ENCODE measurements at regions not wholly inside any gene's neighbourhood (a gene's known extent, or its start where the extent isn't known, plus 50 kb on each side); places are given as distances from the start of the nearest gene placed in this dataset.
"Not testable (repeated sequence)": the region's sequence is repeated elsewhere in the genome, so short reads cannot be mapped to it uniquely, and the experiment has no call there.

DNA sequence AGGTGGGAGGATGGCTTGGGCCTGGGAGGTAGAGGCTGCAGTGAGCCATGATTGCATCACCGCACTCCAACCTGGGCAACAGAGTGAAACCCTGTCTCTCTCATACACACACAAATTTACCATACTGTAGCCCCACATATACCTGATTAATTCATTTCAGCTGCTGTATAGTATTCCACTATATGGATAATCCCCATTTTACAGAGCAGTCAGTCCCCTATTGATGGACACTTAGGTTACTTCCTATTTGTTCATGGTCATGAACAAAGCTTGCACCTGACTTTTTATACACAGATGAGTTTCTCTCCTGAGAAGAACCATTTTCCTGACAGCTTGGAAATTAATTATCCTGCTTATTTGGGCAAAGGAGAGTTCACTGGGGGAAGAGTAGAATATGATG lies 59.2 kb downstream of the EMX2 start:
- no peak for DNase-seq

DNA sequence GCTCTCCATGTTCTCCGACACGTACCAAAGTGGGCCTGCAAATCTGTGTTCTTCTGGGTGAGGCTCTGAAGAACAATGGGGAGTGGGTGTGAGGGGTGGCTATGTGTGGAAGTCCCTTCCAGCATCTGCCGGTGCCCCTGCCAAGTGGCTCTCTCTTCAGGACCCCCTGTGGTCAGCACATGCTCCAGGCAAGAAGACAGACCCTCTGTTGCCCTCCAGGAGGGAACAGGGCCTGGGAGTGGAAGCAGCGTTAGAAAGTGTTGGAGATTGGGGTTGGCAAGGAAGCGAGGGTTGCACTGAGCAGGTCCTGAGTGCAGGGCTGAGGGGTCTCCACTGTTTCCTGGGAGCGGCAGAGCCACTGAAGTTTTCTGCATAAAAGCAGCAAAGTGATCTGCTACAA lies 60.5 kb downstream of the EMX2 start:
- DNase-seq = no peak

DNA sequence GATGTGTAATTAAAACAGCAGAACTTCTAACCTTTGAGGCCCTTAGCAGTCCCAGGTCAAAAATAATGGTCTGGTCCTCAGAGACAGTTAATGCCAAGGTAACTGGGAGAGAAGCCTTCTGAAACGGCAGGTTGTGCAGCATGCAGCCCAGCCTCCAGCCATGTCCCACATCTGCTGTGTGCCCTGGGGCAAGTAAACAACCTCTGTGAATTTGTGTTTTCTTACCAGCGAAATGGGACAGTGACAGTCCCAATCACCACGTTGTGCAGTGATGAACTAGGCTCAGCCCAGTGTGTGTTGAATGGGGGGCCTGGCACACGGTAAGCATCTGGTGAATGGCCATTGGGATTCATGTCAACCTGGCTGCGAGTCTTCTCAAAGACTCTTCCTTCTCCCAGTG lies 61.2 kb downstream of the EMX2 start:
- DNase-seq = no peak

DNA sequence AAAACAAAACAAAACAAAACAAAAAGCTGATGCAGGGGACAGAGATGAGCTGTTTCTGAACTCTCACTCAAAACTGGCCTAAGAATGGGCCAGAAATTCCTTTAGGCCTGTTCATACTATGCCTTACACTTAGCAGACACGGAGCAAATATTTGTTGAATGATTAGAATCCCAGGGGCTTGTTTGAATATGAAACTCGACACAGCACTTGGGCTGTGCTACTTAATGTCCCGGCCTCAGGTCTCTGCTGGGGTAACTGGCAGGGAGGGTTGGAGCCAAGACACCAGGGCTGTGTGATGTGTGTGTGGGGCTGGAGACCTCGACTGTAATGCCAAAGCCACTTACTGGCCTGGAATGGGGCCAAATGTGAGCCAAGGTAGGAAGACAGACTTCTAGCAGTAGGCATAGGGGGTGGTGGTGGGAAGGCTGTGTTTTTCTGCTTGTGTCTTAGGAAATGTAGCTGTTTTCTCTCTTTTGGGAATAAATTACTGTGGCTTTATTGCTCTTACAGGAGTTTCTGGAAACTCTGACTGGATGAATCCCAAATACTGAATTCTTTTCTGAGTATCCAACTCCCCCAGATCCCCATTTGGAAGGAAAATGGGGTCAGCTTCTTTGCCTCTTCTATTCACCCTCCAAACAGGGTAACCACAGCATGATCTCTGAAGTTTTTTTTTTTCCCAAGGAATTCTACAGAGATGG lies 66.7 kb downstream of the EMX2 start:
- no peak for DNase-seq

DNA sequence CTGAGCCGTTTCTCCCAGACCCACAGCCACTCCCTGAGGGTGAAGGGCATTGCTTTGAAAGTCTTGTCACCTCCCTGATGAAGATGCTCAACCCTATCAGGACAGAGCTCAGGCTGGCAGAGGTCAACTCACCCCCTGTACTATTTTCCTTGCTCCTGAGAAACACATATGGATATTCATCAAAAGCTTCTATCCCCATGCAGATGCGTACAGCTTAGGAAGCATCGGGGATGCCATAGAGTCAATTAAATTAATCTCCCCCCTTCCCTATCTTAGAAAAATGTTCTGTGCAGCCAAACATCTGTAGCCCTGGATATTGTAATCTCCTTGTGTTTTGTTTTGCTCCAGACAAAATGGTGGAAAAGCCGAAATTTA lies 67.2 kb downstream of the EMX2 start:
- no peak for DNase-seq

DNA sequence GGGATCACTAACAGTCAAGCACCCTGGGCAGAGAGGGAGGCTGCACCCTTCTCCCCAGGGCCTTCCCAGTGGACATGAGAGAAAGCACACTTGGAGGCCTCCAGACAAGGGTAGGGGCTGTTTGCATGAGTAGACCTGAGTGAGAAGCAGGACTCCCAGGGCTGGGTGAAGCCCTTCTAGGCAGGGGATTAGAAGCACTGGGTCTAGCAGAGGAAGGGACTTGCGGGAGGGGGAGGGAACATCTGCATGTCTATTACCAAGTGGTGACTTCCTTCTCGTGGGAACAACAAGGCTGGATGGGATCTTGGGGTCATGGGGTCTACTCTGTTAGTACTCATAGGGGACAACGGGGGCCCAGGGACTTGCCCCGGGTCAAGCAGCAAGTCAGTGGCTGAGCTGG lies 67.8 kb downstream of the EMX2 start:
- DNase-seq = no peak

DNA sequence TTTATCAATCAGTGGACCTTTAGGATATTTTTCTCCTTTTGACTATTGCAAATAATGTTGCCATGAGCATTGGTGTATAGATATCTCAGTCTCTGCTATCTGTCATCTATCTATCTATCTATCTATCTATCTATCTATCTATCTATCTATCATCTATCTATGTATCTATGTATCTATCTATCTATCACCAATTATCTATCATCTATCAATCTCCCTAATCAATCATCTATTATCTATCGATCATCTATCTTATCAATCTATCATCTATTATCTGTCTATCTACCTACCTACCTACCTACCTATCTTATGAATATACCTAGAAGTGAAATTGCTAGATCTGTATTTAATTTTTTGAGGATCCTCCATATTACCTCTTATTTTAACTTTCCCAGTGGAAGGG lies 69.6 kb downstream of the EMX2 start:
- no peak for DNase-seq

DNA sequence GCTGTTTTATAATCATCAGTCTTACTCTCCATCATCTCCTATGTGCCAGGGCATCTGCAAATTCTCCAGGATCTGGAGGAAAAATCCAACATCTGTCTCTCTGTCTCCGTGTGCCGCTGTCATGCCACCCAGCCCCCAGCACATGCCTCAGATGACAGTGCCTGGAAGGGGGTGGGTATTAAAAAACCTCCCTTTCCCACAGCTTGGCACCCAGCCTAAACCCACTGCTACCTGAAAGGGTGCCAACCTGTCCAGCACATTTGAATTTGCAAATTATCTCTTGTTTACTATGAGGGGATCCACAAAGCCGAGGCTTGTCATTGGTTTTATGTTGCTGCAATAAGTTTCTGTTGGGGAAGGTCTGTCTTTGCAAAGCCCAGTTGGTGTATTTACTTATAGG lies 73.1 kb downstream of the EMX2 start:
- no peak for DNase-seq

DNA sequence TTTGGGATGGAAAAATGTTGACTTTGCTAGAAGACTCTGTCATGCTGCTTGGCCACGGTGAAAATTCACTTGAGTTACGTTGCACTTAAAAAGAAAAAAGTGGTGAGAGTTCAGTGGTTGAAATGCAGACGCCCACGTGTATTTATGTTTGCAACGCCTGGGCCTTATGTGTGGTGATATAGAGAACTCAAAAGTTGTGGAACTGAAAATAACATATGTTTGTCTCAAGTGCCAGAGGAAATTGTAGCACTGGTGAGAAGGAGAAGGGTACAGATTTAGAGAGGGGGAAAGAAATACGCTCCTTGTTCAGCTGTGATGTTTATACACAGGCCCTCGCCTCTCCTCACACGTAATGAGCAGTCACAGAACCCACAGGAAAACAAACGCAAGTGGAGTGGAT lies 73.6 kb downstream of the EMX2 start:
- no peak for DNase-seq

DNA sequence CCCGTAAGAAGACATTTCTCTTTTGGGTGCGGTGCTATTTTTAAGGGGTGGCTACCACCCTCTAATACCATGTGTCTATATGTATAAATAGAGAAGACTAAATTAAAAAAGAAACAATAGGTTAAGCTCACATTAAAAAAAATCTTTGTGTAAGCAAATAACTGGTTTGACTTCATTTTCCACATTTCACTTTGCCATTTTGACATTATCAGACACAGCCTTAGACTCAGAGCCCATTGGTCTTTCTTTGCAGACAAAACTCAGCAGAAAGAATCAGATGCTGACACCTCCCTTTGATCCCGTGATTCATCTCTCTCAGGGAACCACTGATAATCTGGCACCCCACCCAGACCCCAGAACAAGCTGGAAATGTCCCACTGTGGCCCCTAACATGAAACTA lies 74.5 kb downstream of the EMX2 start:
- no peak for DNase-seq

DNA sequence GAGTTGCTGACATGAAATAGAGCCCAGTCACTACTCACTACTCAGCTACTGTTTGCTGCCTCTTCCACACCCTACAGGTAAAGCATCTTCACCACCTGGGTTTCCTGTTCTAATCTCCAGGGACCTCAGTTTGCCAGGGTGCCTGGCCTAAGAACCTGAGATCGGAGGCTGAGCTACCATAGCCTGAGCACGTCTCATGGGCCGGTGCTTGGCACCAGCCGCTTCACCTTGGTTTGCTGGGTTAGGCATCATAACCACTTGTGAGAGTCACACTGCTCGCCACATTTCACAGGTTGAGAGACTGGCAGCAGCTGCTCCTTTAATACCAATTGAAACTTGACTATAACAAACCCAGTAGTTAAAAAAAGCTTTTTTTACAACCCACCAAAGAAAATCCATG lies 75.1 kb downstream of the EMX2 start:
- DNase-seq = no peak

DNA sequence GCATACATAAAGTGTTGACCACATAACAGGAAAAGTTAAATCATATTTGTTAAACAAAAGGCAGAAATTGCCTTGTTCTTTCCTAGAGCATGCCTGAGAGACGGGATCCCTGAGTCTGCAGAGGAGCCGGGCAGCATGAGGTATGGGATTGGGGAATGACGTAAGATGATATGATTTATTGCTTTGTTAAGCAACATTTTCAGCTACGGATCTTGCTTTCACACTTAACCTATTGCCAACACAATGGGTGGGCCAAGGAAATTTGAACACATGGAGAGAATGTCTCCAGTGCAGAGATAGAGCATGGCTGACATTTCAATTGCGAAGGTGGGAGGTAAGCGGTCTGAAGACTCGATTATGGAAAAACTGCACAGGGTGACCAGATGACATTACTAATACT lies 76.7 kb downstream of the EMX2 start:
- DNase-seq = no peak

DNA sequence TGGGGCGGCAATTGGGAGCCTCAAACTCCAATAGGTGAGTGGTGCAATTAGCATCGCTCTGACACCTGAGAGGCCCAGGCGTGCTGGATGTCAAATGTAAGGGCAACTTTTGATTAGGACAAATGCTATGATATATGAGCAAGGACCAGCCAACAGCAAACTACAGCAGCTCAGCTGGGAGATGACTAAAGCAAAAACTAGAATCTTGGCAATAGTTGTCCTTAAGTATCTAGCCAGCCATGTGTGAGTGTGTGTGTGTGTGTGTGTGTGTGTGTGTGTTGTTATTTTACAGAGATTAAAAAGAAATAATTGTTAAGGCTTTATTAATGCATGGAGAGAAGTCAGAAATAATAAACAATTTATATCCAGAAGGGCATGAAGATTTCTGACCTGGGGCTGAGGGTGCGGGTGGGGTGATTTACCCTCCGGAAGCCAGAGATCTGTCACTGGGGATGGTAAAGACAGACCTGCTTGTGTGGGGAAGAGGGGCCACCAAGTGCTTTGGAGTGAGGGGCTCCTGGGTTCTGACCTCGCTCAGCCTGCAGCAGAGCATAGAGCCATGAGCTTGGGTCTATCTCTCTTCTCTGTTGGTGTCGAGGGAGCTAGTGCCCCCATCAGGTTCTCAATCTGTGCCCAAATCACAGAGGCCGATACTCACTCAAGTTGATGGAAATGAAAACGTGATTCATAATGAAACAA lies 77.3 kb downstream of the EMX2 start:
- no peak for DNase-seq

DNA sequence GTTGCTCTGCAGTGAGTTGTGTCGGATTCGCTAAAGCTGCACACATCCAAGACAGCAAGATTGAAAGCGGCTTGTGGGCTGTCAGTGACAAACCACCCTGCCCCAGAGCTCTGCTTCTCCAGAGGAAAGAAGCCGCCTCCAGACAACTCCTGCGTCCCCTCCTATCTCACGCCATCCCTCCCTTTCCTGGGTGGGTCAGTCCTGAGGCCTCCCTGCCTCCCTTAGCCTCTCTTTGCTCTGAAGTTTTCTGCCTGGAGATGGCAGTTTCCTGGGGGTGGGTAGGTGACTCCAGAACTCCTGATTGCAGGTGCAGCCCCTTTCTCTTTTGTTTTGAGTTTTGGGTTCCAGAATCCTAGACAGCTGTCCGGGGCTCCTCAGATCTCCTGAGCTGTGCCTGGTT lies 78.7 kb downstream of the EMX2 start:
- DNase-seq = no peak

DNA sequence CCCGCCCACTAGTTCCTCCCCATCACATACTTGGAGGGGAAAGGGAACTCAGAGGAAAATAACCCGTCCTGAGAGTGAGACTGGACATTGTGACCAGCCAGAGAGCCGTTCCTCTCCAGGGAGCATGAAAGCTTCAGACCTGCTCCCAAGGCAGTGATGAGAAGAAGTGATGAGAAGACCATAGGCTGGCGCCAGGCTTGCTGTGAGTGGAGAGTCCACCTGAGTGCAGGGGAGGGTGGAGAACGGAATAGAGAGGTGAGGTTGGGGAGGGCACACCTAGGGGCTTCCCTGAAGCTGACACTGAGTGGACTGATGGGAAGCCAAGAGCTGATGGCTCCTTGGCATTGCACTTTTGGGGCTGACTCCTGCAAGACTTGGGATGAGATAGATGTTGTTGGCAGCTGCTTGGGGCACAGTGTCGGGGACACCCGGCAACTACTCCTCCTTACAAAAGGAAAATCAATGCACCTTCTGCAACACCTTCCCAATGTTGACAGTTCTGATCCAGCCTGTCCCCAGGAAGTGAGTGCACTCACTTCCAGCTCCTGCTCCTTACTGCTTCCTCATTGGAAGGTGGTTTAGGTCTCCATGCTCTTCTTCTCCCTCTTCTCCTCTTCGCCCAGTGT lies 79.4 kb downstream of the EMX2 start:
- DNase-seq = no peak

DNA sequence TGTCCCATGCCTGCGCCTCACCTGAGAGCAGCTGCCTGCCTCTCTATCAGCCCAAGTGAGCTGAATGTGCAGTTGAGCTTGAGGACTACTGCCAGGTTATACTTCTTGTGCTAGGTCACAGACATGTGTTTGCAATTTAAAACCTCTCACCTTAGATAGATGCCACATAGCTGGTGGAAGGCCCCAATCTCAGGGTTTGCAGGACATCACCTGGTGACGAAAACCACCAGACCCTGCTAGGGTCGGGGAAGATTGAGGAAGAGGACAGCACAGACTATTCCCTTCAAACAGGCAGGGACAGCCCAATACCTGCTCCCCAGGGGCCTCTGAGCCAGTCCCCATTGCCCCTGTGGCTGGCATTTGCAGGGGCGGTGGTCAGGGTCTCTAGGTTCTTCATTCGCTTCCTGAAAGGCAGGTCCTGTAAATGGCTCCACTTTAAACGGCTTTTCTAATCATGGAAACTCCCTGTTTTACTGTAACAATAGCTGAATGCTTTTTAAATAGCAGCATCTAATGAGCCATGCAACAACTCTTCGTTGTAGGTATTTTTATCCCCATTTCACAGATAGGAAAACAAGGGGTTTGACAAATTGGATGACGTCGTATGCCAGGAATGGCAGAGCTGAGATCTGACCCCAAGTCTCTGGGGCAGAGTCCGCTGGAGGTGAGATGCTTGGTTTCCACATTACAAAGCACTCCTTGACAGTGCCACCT lies 80.1 kb downstream of the EMX2 start:
- no peak for DNase-seq

DNA sequence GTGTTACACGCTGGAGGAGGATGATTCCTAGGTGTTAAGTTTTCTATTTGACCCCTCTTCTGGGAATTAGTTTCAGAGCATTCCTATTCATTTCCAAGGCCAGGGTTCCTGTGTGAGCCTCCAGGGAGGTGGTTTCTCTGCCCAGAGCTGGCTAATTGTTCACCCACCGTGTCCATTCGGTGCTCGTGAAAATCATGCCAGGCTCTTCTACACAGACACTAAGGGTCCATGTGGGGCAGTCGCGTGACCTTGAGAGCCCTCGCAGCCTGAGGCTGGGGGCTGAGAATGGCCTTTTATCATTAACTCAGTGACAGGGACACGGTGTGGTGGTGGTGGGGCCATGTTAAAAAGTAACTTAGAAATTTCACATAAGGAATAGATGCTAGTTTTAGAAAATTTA lies 83.7 kb downstream of the EMX2 start:
- no peak for DNase-seq

DNA sequence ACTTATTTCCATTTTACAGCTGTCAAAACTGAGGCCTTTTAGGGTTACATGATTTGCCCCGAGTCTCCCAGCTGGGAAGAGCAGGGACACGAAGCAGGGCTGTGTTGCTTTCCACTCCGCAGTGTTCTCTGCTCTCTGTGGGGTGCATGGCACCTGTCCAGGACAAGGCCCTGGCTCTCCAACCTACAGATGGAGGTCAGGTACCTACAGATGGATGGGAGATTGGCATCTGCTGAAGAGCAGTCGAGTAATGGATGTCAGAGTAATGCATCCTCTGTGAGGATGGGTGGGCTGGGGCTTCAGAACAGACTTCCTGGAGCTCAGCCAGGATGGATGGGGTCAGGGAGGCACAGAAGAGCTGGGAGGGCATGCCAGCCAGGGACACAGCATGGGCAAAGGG lies 85.0 kb downstream of the EMX2 start:
- no peak for DNase-seq

DNA sequence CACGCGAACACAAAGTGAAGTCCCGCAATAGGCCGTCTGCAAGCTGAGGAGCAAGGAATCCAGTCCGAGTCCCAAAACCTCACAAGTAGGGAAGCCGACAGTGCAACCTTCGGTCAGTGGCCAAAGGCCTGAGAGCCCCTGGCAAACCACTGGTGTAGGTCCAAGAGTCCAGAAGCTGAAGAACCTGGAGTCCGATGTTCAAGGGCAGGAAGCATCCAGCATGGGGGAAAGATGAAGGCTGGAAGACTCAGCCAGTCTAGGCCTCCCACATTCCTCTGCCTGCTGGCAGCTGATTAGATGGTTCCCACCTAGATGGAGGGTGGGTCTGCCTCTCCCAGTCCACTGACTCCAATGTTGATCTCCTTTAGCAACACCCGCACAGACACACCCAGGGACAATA lies 87.2 kb downstream of the EMX2 start:
- not testable (repeated sequence) for DNase-seq

DNA sequence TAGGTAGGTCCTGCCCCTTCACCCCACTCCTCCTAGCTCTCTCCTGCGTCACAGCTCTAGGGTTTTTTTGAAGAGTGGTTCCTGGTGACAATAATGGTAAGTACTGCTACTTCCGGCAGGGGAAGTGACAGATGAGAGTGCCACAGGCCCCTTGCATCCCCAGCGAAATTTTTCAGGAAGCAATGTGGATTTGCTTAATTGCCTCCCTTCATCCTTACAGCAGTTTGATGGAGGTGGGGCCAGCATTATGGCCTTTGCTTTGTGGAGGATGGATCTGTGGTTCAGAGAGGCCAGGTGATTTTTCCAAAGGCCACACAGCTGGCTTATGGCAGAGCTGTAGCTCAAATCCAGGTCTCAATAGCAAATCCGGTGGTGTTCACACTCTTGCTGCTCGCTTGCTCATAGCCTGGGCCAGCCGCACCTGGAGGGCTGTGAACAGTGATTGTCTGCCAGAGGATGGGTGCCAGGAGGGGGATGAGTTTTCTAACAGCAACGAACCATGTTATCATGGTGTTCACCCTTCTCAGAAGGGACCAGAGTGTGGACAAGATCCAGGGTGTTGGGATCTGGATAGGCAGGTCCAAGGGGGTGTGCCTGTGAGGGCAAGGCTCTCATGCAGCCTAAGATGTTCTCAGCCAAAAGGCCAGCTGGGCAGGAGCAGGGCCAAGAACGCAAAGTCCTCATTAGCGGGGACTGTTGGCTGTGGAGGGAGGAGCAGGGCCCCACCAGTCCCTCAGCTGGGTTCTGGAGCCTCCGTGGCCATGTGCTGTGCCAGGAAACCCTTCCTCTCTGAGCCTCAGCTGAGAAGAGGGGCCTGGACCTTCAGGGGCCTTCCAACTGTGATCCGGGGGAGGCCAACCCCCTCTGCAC lies 89.0 kb downstream of the EMX2 start:
- DNase-seq = no peak

DNA sequence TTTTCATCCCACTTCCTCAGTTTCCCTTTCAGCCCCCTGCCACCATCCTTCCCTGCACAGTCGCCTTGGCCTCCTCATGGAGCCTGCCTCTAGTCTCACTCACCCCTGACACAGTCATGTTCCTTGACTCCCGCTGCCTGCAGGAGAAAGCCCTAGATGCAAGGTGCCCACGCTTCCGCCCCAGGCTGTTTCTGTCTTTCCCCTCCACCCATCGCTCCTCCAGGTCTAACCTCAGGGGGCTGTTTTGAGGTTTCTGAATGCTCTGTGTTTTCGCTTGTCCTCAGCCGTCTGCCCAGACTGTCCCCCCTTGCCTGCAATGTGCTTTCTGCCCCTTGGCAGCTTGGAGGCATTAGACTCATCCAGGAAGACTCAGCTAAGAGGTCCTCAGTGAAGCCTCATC lies 89.9 kb downstream of the EMX2 start:
- DNase-seq = no peak

DNA sequence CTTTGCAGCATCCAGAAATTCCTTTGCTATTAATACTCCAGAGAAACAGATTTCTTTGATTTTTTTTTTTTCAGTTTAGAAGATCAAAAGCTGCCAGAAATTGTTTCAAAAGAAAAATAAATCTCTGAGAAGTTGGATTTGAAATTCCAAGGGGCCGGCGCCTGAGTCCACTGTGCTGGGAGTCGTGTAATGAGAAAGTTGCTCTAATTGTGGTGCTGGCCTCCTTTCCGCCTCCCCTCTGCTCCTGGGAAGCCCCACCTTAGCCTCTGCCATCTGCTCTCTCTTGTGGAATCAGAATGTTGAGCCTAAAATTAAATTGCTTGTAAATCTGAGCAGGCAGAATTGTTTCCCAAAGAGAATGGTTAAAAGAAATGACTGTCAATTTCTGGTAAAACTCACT lies 93.3 kb downstream of the EMX2 start:
- no peak for DNase-seq

DNA sequence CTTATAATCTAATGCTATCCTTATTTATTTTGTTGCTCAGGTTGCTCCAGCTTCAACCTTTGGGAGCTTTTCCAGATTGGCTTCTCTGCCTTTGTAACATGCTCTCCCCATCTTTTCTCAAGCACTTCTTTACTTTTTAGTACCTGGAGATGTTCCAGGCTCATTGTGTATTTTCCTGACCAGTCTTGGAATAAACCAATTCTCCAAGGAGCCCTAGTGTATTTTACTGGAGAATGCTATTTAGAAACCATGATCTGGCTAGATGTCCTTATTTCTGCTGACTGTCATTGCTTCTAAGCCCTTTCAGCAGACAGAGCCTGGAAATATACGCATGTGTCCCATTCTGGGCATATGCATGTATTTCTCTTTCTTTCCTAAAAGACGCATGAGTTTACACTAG lies 95.7 kb downstream of the EMX2 start:
- DNase-seq = no peak

Data from activated T-cell treated with anti-CD3 and anti-CD28 coated beads, Interleukin-2, amount 50 U/mL, for 48 hours (primary cell).